ENCODE measurements at regions not wholly inside any gene's neighbourhood (a gene's known extent, or its start where the extent isn't known, plus 50 kb on each side); places are given as distances from the start of the nearest gene placed in this dataset.

DNA sequence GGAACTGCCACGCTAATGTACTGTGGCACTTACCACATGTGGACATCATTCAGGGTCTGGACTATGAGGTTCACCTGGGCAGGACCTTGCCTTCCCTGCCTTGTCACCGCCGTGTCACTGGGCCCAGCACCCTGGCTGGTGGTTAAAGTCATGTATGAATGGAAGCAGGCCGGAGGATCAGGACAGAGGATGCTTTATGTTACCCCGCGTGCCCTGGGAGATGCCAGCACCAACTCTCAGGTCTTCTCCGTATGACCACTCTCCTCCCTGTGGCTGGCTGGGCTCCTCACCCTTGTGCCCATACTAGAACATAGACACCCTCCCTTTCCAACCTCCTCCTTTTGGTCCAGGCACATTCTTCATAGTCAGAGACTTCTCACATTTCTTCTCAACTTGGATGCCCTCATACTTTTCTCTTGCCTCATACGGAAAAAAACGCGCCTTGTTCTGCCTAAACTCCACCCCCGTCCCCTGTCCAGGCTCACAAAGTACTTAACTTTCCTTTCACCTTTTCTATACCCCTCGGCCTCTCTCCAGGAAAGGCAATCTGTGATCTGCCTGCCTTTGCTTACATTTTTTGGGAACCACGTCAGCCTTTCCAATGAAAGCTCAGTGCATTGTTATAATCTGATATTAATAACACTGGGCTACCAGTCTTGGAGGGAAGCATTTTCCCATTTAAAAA lies 240.0 kb downstream of the TEX36 start:
- DNase-seq = no peak
- Histone ChIP-seq H2AFZ (ENCODE audit: low read depth) (no peak overlapping the region), H3K27ac (ENCODE audit: low read depth in 2 of 2, low read length in 1 of 2) (no peak overlapping the region), H4K20me1 (ENCODE audit: insufficient read depth) (no peaks in the 10 kb centered on the region), H3K9ac (no peak overlapping the region), H3K36me3 (replicated peaks in 1 of 2; ENCODE audit: control insufficient read depth in 1 of 2, insufficient read depth in 2 of 2, low read length in 1 of 2) (no peaks in the 10 kb centered on the region), H3K4me2 (no peak overlapping the region), H3K4me1 (ENCODE audit: control insufficient read depth in 1 of 2, insufficient read depth in 2 of 2, low read depth in 1 of 2, low read length in 1 of 2) (peaks cover 0 to 3% of the 10 kb centered on the region in 2 experiments; a peak in 1 of 4 replicates), H3K4me3 (ENCODE audit: low read depth in 2 of 2, low read length in 1 of 2) (no peak overlapping the region), H3K79me2 (ENCODE audit: insufficient read depth) (no peaks in the 10 kb centered on the region), H3K9me3 (no peaks in the 10 kb centered on the region), H3F3A (replicated peaks; ENCODE audit: insufficient read depth) (no peaks in the 10 kb centered on the region), H3K9me2 (no peaks in the 10 kb centered on the region), H3K27me3 (ENCODE audit: insufficient read depth) (no peaks in the 10 kb centered on the region)
- 57% methylated on average over 13 of the region's 13 CpGs for WGBS (ENCODE audit: low lambda C conversion rate)
- TF ChIP-seq CHD2 (IDR thresholded peaks at IDR 0.05; ENCODE audit: low read length, partially characterized antibody) = no peak
- TF ChIP-seq ELF1 (IDR thresholded peaks at IDR 0.05) = no peak
- TF ChIP-seq NRF1 (IDR thresholded peaks at IDR 0.05; ENCODE audit: low read depth, low read length) = no peak
- no peak for TF ChIP-seq TCF12 (IDR thresholded peaks at IDR 0.05)
- TF ChIP-seq MXI1 (IDR thresholded peaks at IDR 0.05; ENCODE audit: low read depth, low read length) = no peak
- TF ChIP-seq EZH2phosphoT487 (IDR thresholded peaks at IDR 0.05; ENCODE audit: borderline replicate concordance, low read depth) = no peak
- TF ChIP-seq EP300 (IDR thresholded peaks at IDR 0.05; ENCODE audit: borderline replicate concordance in 1 of 2, low read depth in 1 of 2, low read length in 1 of 2) = no peak
- TF ChIP-seq NFIC (IDR thresholded peaks at IDR 0.05; ENCODE audit: borderline replicate concordance) = no peak
- no peak for TF ChIP-seq TAF1 (IDR thresholded peaks at IDR 0.05; ENCODE audit: borderline replicate concordance, low read depth, low read length)
- no peak for TF ChIP-seq FOXM1 (IDR thresholded peaks at IDR 0.05; ENCODE audit: low read depth)
- TF ChIP-seq, protein P1, sequence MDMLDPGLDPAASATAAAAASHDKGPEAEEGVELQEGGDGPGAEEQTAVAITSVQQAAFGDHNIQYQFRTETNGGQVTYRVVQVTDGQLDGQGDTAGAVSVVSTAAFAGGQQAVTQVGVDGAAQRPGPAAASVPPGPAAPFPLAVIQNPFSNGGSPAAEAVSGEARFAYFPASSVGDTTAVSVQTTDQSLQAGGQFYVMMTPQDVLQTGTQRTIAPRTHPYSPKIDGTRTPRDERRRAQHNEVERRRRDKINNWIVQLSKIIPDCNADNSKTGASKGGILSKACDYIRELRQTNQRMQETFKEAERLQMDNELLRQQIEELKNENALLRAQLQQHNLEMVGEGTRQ (IDR thresholded peaks at IDR 0.05; ENCODE audit: borderline replicate concordance, low read depth, low read length) = no peak
- TF ChIP-seq FOSL2 (IDR thresholded peaks at IDR 0.05; ENCODE audit: borderline replicate concordance, low read depth) = no peak
- TF ChIP-seq, protein P2, sequence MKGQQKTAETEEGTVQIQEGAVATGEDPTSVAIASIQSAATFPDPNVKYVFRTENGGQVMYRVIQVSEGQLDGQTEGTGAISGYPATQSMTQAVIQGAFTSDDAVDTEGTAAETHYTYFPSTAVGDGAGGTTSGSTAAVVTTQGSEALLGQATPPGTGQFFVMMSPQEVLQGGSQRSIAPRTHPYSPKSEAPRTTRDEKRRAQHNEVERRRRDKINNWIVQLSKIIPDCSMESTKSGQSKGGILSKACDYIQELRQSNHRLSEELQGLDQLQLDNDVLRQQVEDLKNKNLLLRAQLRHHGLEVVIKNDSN (IDR thresholded peaks at IDR 0.05; ENCODE audit: borderline replicate concordance, low read depth) = no peak
- TF ChIP-seq, protein P3, sequence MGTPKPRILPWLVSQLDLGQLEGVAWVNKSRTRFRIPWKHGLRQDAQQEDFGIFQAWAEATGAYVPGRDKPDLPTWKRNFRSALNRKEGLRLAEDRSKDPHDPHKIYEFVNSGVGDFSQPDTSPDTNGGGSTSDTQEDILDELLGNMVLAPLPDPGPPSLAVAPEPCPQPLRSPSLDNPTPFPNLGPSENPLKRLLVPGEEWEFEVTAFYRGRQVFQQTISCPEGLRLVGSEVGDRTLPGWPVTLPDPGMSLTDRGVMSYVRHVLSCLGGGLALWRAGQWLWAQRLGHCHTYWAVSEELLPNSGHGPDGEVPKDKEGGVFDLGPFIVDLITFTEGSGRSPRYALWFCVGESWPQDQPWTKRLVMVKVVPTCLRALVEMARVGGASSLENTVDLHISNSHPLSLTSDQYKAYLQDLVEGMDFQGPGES (IDR thresholded peaks at IDR 0.05; ENCODE audit: low read depth, low read length) = no peak
- ChIA-PET CTCF (interaction anchor here (1.2 kb wide), 1 partner anchor 10 kb away, joined by 3 read pairs; no protein-coding TSS in a partner anchor), POLR2A (no interaction called here)

DNA sequence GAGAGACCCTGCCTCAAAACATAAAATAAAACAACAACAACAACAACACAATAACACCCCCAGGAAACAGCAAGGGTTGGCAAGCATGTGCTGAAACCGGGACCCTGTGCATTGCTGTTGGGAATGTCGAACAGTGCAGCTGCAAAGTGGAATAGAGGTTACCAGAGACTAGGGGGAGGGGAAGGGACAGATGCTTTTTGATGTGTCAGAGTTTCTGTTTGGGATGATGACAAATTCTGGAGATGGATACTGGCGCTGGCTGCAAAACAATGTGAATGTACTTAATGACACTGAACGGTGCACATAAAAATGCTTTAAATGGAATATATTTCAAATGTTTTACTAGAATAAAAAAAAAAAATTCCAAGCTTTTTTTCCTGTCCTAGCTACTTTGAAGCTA lies 241.8 kb downstream of the TEX36 start:
- Histone ChIP-seq H3K9me3 (no peaks in the 10 kb centered on the region), H2AFZ (ENCODE audit: low read depth) (no peak overlapping the region), H3K79me2 (ENCODE audit: insufficient read depth) (no peaks in the 10 kb centered on the region), H3K4me3 (ENCODE audit: low read depth in 2 of 2, low read length in 1 of 2) (no peak overlapping the region), H3K27ac (ENCODE audit: low read depth in 2 of 2, low read length in 1 of 2) (no peak overlapping the region), H3K4me2 (no peak overlapping the region), H3K9ac (no peak overlapping the region), H3K36me3 (replicated peaks in 1 of 2; ENCODE audit: control insufficient read depth in 1 of 2, insufficient read depth in 2 of 2, low read length in 1 of 2) (no peaks in the 10 kb centered on the region), H3K4me1 (ENCODE audit: control insufficient read depth in 1 of 2, insufficient read depth in 2 of 2, low read depth in 1 of 2, low read length in 1 of 2) (no peaks in the 10 kb centered on the region; a peak in 1 of 4 replicates), H3F3A (replicated peaks; ENCODE audit: insufficient read depth) (no peaks in the 10 kb centered on the region), H3K9me2 (no peaks in the 10 kb centered on the region), H3K27me3 (ENCODE audit: insufficient read depth) (no peaks in the 10 kb centered on the region), H4K20me1 (ENCODE audit: insufficient read depth) (no peaks in the 10 kb centered on the region)
- DNase-seq = no peak
- WGBS (ENCODE audit: low lambda C conversion rate) = 40% methylated on average over 4 of the region's 4 CpGs
- CTCF ChIA-PET = interaction anchor here (0.9 kb wide), 1 partner anchor 73 kb away, joined by 3 read pairs; no protein-coding TSS in a partner anchor
- POLR2A ChIA-PET = no interaction called here
- TF ChIP-seq, protein P4, sequence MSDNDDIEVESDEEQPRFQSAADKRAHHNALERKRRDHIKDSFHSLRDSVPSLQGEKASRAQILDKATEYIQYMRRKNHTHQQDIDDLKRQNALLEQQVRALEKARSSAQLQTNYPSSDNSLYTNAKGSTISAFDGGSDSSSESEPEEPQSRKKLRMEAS (IDR thresholded peaks at IDR 0.05; ENCODE audit: low read depth) = no peak
- no peak for TF ChIP-seq NRF1 (IDR thresholded peaks at IDR 0.05; ENCODE audit: low read depth, low read length)
- TF ChIP-seq, protein P5, sequence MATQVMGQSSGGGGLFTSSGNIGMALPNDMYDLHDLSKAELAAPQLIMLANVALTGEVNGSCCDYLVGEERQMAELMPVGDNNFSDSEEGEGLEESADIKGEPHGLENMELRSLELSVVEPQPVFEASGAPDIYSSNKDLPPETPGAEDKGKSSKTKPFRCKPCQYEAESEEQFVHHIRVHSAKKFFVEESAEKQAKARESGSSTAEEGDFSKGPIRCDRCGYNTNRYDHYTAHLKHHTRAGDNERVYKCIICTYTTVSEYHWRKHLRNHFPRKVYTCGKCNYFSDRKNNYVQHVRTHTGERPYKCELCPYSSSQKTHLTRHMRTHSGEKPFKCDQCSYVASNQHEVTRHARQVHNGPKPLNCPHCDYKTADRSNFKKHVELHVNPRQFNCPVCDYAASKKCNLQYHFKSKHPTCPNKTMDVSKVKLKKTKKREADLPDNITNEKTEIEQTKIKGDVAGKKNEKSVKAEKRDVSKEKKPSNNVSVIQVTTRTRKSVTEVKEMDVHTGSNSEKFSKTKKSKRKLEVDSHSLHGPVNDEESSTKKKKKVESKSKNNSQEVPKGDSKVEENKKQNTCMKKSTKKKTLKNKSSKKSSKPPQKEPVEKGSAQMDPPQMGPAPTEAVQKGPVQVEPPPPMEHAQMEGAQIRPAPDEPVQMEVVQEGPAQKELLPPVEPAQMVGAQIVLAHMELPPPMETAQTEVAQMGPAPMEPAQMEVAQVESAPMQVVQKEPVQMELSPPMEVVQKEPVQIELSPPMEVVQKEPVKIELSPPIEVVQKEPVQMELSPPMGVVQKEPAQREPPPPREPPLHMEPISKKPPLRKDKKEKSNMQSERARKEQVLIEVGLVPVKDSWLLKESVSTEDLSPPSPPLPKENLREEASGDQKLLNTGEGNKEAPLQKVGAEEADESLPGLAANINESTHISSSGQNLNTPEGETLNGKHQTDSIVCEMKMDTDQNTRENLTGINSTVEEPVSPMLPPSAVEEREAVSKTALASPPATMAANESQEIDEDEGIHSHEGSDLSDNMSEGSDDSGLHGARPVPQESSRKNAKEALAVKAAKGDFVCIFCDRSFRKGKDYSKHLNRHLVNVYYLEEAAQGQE (IDR thresholded peaks at IDR 0.05; ENCODE audit: low read depth, low read length) = no peak
- TF ChIP-seq FOXJ3 (CRISPR knock-in tag; IDR thresholded peaks at IDR 0.05) = no peak
- no peak for TF ChIP-seq FOSL2 (IDR thresholded peaks at IDR 0.05; ENCODE audit: borderline replicate concordance, low read depth)
- TF ChIP-seq GABPA (IDR thresholded peaks at IDR 0.05; ENCODE audit: low read depth) = no peak
- TF ChIP-seq, protein P1 (IDR thresholded peaks at IDR 0.05; ENCODE audit: borderline replicate concordance, low read depth, low read length) = no peak
- no peak for TF ChIP-seq EP300 (IDR thresholded peaks at IDR 0.05; ENCODE audit: borderline replicate concordance in 1 of 2, low read depth in 1 of 2, low read length in 1 of 2)
- no peak for TF ChIP-seq SMC3 (IDR thresholded peaks at IDR 0.05; ENCODE audit: low read depth, low read length)
- TF ChIP-seq TCF12 (IDR thresholded peaks at IDR 0.05) = no peak

Data from SK-N-SH (cell line).